GM12892 (cell line): ENCODE measurements at regions not wholly inside any gene's neighbourhood (a gene's known extent, or its start where the extent isn't known, plus 50 kb on each side); places are given as distances from the start of the nearest gene placed in this dataset.

Source experiments
- POLR2A ChIP-seq: IDR thresholded peaks from 2 replicates; pipeline ENCODE4 v1.6.1; 2011; ENCODE audit warnings: low read depth, low read length, control low read depth
- POLR2AphosphoS5 ChIP-seq: IDR thresholded peaks from 2 replicates; pipeline ENCODE4 v1.6.1; 2011; ENCODE audit warnings: low read depth, low read length, control low read depth
- TAF1 ChIP-seq: IDR thresholded peaks from 2 replicates; pipeline ENCODE4 v1.6.1; 2011; ENCODE audit warnings: low read depth, mild to moderate bottlenecking, control low read depth, low read length, borderline replicate concordance

DNA sequence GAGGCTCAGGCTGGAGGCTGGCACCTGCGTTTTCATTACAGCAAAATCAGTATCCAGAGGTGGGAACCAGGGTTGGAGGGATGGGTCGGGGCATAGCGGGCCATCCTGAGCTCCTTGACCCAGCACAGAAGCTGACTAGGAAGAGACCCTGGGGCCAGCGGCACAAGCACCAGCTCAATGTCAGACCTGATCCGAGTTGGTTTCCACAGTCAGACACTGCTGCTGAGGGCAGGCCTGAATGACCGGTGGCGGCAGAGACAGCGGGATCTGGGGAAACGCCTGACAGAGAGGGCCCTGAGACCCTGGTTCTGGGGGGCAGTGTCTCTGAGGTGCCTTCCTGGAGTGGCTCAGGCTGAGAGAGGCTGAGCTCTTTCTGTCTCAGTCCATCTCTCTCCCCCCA lies 162.0 kb upstream of the C1orf174 start:
- TF ChIP-seq POLR2A (no peak), TAF1 (no peak), POLR2AphosphoS5 (no peak)
